HG03280 (cell line): ENCODE measurements at regions not wholly inside any gene's neighbourhood (a gene's known extent, or its start where the extent isn't known, plus 50 kb on each side); places are given as distances from the start of the nearest gene placed in this dataset.

Source experiments
- ATAC-seq: cut with Tn5 transposase; IDR thresholded peaks from one replicate; pipeline ENCODE4 v1.9.1; 2021; ENCODE audit warnings: mild to moderate bottlenecking, moderate library complexity; ENCODE audit not compliant: unreplicated experiment

DNA sequence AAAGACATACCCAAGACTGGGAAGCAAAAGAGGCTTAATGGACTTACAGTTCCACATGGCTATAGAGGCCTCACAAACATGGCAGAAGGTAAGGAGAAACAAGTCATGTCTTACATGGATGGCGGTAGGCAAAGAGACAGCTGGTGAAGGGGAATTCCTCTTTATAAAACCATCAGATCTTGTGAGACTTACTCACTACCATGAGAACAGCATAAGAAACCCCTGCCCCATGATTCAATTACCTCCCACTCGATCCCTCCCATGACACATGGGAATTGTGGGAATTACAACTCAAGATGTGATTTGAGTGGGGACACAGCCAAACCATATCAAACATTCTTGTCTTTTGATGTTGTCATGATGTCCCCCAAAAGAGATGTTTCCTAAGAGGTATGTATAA is 103.3 kb downstream of the DUSP10 start:
- ATAC-seq = no peak

DNA sequence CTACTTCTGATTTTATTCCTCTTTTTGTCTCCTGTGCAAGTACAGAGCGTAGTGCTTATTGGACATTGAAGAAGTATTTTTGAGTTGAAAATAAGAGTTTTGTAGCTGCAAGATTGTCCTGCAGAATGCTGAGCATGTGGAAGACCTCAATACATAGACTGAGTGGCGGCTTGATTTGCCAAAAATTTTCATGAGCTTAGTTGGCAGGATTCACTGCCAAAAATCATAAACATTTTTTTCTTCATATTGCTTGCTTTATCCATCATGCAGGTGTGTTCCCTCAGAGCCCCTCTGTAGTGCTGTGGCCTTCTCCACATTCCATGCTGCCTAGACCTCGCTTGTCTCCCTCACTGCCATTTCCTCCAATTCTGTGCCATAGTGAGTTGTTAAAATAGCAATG is 100.1 kb downstream of the DUSP10 start:
- ATAC-seq = no peak

DNA sequence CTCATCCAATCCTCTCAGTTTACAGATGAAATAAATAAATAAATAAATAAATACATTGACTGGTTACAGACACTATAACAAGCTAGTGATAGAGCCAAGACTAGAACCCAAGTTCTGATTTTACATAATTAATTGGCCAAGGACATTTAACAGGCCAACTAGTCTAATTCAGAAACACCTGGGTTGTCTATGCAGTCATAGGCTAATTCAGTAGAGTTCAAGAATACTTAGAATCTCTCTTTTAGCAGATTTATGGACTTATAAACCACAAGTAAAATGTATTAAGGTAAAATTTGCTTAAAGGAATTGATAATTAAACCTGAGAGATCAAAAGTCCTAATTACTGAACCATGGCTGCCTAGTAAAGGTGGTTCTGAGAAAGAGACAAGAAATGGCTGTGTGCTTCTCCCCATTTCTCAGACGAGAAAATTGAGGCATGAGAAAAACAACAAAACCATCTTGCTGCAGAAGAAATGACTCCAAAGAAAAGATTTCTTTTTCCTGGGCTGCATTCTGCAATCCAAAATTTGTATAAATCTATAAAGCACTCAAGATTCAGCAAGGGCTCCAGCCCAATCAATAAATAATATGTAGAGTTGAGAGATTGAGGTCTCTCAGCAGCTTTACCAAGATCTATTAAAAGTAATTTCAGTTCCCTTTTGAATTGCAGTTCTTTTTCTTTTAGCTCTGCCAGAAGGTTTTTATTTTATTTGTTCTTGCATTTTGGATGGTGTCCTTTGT is 98.3 kb downstream of the DUSP10 start:
- ATAC-seq = peak; percentile 55

DNA sequence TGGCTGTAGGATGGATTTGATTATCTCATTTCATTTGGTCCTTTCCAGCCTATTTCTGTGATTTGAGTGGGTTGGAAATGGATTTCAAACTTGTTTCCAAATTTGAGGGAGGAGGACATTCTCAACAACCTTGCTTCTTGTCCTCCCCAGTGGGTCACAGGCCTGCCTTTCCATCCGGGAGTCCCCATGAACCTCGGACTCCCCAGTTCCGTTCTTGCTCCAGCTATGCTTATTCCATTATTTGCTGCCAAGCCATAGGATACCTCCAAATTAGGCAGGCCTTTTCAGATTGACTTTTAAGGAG is 97.8 kb downstream of the DUSP10 start:
- ATAC-seq = peak; percentile 25

DNA sequence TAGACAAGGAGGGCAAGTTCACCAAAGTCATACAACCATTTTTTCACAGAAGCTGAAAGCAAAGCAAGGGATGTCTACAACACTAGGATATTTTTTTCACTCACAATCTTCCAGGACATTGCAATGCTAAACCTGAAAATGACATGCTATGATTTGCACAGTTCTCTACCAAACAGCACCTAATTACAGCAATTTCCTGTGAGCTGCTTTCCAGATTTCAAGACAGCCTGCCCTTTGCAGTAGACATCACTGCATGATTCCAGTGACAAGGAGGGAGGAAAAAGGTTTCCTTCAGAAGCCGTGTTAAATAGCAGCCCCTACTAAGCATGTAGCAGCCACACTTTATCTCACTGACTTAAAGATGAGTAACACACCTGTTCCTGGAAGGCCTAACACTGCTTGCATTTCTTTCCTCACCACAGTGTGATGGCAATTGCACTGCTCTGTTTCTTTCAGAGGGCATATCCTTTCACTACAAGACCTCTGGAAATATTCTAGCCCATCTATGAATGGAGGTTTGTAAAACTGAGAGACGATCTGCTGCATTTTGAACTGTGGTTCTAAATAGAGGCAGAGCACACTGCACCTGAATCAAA is 97.1 kb downstream of the DUSP10 start:
- ATAC-seq = peak; percentile 43

DNA sequence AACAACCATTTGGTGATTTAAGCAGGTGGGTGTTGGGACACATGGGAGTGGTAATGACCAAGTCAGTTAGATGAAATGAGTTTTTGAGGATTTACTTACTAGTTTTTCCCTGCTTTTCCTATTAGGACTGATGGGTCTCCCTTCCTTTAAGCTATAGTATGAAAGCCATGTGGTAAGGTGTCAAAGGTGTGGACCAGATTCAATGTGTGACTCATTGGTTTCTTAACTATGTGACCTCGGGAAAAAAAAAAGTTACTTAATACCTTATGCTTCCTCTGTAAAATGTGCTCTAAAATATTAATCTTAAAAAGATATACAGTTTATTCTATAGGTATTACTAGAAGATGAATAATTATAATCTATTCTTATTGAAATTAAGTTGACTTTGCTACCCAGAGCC is 93.7 kb downstream of the DUSP10 start:
- ATAC-seq = no peak
